Cerebellar cortex (tissue), 1 donor: ENCODE measurements at regions not wholly inside any gene's neighbourhood (a gene's known extent, or its start where the extent isn't known, plus 50 kb on each side); places are given as distances from the start of the nearest gene placed in this dataset.

ENCODE experiments used
- DNase-seq: peaks from one replicate; pipeline ENCODE4 v3.0.0-alpha.2; 2015; ENCODE audit warnings: low spot score

DNA sequence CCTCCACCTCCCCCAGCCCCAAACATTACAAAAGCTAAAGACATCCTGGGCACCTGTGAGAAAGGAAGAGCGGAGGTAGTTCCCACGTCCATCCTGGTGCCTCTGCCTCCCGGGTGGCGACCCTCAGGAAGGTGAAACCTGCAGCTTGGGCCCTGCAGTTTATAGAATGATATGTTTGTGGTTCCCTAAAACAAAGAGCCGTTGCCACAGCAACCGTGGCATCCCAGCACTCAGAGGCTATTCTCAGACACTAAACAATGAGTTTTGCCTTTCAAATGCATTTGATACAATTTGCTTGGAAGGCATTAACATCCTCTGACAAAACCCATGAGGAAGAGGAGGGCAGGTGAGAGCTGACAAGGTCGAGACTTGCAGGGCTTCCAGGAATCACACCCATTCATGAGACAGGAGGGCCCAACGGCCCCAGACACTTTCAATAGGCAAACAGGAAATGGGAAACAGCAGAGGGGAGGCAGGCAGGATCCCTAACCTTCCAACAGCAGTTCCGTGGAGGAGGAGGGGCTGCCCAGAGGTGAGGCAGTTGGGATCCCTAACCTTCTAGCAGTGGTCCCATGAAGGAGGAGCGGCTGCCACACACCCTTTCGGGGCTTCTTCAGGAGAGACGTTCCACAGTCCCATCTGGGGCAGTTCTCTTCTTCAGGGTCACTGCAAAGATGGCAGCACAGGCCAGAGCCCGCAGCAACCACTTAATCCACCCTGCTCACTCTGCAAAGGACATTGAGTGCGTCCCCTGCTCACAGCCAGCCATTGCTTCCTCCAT is 379.2 kb downstream of the SHANK2 start:
- DNase-seq: no peak

DNA sequence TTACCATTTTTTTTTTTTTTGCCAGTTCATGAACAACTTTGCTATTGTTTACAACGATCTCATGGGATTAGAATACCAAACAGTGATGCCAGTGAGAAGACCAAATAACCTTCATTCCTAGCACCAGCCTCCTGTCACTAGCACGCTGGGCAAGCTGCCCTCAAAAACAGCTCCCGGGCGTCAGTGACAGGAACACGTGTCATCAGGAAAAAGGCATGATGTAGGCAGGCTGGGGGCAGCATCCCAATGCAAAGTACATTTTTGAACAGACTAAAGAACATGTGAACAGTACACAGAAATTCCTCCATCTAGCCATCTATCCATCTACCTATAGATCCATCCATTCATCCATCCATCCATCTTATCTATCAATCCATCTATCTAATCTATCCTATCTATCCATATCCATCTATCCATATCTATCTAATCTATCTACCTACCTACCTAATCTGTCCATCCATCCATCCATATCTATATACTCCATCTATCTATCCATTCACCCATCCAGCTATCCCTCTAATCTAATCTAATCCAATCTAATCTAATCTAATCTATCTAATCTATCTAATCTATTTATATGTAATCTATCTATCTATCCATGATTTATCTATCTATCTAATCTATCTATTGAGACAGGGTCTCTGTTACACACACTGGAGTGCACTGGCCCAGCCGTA is 378.5 kb downstream of the SHANK2 start:
- no peak for DNase-seq

GRCh38 chr11:70876685-70877084 is 375.7 kb downstream of the SHANK2 start:
- DNase-seq: no peak

DNA sequence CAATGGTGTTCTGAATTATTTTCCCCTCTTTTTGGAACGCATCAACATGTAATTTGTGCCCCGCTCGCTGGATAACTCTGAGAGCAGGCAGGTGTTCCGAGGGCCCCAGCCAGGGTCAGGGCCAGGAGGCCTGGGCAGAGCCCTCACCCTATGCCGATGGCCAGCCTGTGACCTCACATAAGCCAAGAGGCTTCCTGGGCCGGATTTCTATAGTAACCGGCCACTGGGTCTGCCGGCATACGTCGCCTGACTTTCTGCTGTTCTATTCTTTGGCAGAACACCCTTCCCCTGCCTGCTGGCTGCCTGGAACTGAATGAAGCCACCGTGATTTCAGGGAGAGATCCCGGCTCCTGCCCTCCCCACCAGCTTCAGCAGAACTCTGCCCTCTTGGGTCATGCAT is 375.2 kb downstream of the SHANK2 start:
- DNase-seq: no peak

DNA sequence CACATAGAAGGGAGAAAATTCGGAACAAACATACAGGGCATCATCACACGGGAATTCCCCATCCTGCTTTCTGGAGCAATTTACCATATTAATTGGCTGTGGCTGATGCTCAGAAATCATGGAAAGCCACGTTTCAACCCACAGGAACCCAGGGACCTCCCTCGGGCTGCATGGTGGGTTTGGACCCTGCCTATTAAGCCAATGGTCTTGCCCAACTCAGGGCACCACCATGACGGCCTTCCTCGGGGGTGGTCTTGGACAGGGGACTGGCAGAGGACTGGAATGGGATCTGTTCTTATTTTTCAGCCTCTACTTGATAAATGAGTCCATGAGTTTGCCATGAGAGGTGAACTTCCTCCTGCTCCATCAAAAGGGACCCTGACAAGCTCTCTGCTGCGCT is 374.0 kb downstream of the SHANK2 start:
- no peak for DNase-seq

DNA sequence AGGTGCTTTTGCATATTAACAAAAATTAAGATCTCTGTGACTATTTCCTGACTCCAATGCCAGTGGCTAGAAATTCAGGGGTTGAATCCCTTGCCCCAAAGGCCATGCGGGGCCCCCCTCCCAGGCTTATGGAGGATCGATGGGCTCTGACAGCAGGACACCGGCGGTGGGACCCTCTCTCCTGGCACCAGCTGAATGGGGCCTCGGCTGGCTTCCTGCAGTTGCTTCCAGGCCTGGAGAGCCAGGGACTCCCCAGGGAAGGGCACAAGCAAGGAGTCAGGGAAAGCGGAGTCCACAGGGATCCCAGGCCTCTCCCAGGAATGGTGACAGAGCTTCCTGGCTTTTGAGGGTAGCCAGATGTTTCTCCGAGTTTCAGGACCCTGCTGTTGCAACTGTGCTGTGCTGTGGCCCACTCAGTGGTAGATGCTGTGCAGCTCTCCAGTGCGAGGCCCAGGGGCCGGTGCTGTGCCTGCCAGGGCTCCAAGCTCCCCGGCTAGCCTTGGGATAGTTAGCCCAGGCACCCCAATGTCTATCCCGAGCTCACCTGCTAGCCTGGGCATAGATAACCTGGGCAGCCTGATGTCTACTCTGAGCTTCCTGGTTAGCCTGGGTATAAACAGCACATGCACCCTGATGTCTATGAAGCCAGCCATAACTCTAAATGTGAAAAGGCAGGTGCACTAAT is 372.6 kb downstream of the SHANK2 start:
- no peak for DNase-seq

- no peak for DNase-seq
Observed at GRCh38 chr11:70880416-70880815, 372.0 kb downstream of the SHANK2 start.

DNA sequence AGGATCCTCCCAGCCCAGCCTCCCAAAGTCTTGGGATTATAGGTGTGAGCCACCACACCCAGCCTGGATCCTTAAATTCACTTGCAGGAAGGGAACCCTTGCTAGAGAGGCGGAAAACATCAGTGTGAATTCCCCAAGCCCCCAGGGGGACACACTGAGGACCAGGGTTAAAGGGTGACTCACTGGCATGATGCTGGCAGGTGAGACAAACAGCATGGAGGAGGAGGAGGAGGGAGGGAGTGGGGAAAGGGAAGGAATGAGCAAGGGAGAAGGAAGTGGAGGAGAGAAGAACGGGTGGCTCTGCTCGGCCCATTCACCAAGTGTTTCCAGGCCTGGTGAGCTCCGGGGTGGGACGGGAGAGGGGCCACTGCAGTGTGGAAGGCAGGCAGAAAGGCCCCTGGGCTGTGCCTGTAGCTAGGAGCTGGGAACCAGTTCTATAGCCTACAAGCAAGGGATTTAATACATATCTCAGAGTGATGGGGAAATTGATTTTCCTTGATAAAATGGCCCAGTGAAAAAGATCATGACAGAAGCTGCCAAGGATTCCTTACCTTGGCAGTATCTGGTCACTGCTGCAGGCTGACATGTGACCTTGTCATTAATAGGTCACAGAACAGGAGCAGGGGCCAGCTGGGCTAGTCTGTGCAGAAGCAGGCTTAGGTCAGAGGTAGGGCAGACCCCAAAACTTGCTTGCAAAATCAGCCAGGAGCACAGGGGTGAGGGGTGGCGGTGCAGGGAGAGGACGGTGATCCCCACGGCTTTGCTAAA is 370.2 kb downstream of the SHANK2 start:
- no peak for DNase-seq

GRCh38 chr11:70882716-70883085 is 369.7 kb downstream of the SHANK2 start:
- no peak for DNase-seq

GRCh38 chr11:70883323-70883940 is 368.9 kb downstream of the SHANK2 start:
- DNase-seq: no peak

- no peak for DNase-seq
Observed at GRCh38 chr11:70883973-70884623, 368.3 kb downstream of the SHANK2 start.

GRCh38 chr11:70885281-70886231 is 366.8 kb downstream of the SHANK2 start:
- DNase-seq: no peak

- no peak for DNase-seq
Observed at GRCh38 chr11:70886256-70886655, 366.1 kb downstream of the SHANK2 start.

DNA sequence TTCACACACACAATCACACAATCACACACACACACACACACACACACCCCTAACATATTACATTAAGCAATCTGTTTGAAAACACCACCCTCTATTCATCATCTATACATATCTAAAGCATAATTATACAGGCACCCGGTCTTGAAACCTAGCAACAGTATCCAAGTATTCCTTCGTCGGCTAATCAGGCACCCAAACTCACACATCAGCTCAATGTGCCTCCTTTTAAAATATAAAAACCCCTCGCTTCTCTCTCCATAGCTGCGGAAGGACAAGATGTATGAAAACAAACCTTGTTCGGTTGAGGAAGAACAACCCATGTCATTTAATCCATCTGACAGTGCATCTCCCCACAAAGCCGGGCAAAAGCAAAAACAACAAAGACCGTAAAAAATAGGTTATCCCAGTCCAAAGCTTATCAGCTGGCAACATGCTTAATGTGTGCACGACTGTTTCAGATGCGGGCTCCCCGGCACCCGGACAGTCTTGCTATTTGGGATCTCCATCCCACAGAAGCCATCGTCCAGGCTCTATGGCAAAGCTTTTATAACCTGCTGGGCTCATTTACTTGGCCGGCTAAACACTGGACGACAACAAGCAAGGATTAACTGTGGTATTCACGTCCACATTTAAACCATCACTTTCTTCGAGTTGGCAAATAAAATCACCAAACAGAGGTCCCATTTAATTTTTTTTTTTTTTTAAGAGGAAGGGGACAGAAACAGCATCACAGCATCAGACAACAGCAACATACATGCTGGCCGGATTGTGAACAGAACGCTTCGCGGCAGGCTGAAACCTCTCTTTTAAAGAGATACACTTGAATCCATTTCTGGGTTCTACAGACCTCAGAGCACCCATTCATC is 365.5 kb downstream of the SHANK2 start:
- DNase-seq: no peak

DNA sequence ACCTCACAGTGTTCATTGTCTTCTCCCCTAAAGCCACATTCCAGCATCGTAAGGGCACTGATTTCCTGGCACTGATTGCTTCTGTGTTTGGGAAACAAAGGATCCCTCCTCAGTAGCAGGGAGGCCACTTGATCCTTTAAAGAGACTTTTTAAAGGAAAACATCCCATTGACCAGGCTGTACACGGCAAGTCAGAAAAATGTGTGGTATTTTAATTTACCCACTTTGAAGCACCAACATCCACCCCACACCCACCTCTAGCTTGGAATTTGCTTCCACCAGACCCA is 364.9 kb downstream of the SHANK2 start:
- DNase-seq: no peak

- DNase-seq: no peak
Observed at GRCh38 chr11:70888061-70888460, 364.3 kb downstream of the SHANK2 start.

DNA sequence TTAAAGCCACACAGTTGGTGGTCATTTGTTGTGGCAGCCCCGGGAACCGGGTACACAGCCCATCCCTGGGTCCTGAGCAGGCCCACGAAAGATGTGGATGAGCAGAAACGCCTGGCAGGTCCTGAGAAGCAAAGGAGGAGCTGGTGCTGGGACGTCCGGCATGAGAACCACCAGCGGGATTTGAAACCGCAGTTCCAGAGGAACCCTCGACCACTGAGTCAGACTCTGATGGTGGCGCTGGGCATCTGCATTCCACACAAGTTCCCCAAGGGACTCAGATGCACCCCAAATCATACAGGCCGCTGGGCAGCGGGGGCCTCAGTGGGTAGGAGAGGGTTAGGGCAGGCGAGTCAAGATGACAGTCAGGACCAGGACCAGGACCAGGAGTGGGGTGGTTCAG is 363.0 kb downstream of the SHANK2 start:
- no peak for DNase-seq

- DNase-seq: no peak
Observed at GRCh38 chr11:70891844-70892380, 360.5 kb downstream of the SHANK2 start.

GRCh38 chr11:70892889-70893288 is 359.5 kb downstream of the SHANK2 start:
- DNase-seq: no peak
